GM23248 (cell line): ENCODE measurements at regions not wholly inside any gene's neighbourhood (a gene's known extent, or its start where the extent isn't known, plus 50 kb on each side); places are given as distances from the start of the nearest gene placed in this dataset.

Experiments
- EZH2 ChIP-seq: fragments of 200-600 bp; sonication (generic); IDR thresholded peaks from 2 replicates; pipeline ENCODE4 v1.6.1; 2018; ENCODE audit warnings: antibody characterized with exemption, mild to moderate bottlenecking; ENCODE audit not compliant: insufficient read depth, poor library complexity, severe bottlenecking
- EZH2phosphoT487 ChIP-seq: fragments of 200-600 bp; sonication (generic); IDR thresholded peaks from 2 replicates; pipeline ENCODE4 v1.6.1; 2018; ENCODE audit warnings: antibody characterized with exemption, moderate library complexity, mild to moderate bottlenecking, low read depth; ENCODE audit not compliant: insufficient read depth

DNA sequence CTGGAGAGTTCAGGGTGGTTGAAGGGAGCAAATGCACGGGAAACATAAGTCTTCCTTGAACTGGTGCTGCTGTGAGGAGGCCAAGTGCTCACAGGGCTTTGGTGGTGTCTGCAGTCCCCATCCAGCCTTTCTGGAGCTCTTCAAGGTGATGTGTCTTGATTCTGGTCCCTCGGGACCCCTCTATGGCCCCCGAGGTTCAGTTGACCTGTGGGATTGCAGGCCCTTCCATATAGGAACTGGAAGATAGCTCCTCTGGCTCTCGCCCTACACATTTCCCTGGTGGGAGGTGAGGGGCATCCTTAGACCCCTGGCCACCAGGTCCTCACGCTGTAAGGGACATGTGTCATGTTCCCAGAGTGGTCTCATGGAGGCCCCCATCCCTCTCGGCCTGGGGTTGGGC, 191.8 kb downstream of the GADD45G start:
- TF ChIP-seq EZH2phosphoT487 (no peak), EZH2 (no peak)
